Keratinocyte (primary cell): ENCODE measurements at regions not wholly inside any gene's neighbourhood (a gene's known extent, or its start where the extent isn't known, plus 50 kb on each side); places are given as distances from the start of the nearest gene placed in this dataset.

ENCODE experiments used
- DNase-seq: peaks from one replicate; pipeline ENCODE4 v3.0.0-alpha.2; 2011; ENCODE audit warnings: low read depth, missing footprints, low spot score
- FAIRE-seq: peaks from 2 replicates; lab custom pipeline; 2011; peaks lifted over from hg19 to GRCh38; lab: Jason Lieb, UNC
- H2AFZ ChIP-seq: 2 replicates; pipeline ENCODE4 v1.6.0; 2012; ENCODE audit warnings: low read length, control low read depth, inconsistent platforms; ENCODE audit not compliant: control insufficient read depth
- H3K27ac ChIP-seq: 2 replicates; pipeline ENCODE4 v1.5.1; 2011; ENCODE audit warnings: low read length; ENCODE audit not compliant: control insufficient read depth, insufficient read depth
- H3K27me3 ChIP-seq: 3 replicates; pipeline ENCODE4 v1.6.0; 2011; ENCODE audit warnings: low read length; ENCODE audit not compliant: control insufficient read depth, insufficient read depth; ENCODE audit errors: extremely low read depth
- H3K36me3 ChIP-seq, 2 experiments: 2 replicates in 1 of 2; 3 replicates in 1 of 2; pipeline ENCODE4 v1.5.1; 2011; ENCODE audit warnings: low read length in 2 of 2, mild to moderate bottlenecking in 1 of 2; ENCODE audit not compliant: control insufficient read depth in 2 of 2, insufficient read depth in 2 of 2; ENCODE audit errors: extremely low read depth in 1 of 2
- H3K4me1 ChIP-seq: 3 replicates; pipeline ENCODE4 v1.5.1; 2011; ENCODE audit warnings: low read length; ENCODE audit not compliant: control insufficient read depth, insufficient read depth; ENCODE audit errors: extremely low read depth
- H3K4me2 ChIP-seq: 3 replicates; pipeline ENCODE4 v1.6.0; 2011; ENCODE audit warnings: low read depth, low read length; ENCODE audit not compliant: control insufficient read depth, insufficient read depth; ENCODE audit errors: extremely low read depth
- H3K4me3 ChIP-seq, 3 experiments: fragments of 200-600 bp in 1 of 3; sonication (generic) in 1 of 3; 2 replicates in 2 of 3; 3 replicates in 1 of 3; pipeline ENCODE4 v1.5.1; 2011 to 2016; ENCODE audit warnings: low read length in 3 of 3, mild to moderate bottlenecking in 3 of 3, control low read depth in 2 of 3, inconsistent platforms in 1 of 3, low read depth in 1 of 3, mixed read lengths in 1 of 3, mixed run types in 1 of 3, moderate library complexity in 1 of 3; ENCODE audit not compliant: control insufficient read depth in 2 of 3, insufficient read depth in 2 of 3; ENCODE audit errors: extremely low read depth in 1 of 3
- H3K79me2 ChIP-seq: 2 replicates; pipeline ENCODE4 v1.6.0; 2012; ENCODE audit warnings: low read length; ENCODE audit not compliant: control insufficient read depth, insufficient read depth
- H3K9ac ChIP-seq: 3 replicates; pipeline ENCODE4 v1.6.0; 2011; ENCODE audit warnings: low read length; ENCODE audit not compliant: control insufficient read depth, insufficient read depth; ENCODE audit errors: extremely low read depth
- H3K9me1 ChIP-seq: 3 replicates; pipeline ENCODE4 v1.6.0; 2011; ENCODE audit warnings: low read length; ENCODE audit not compliant: control insufficient read depth, insufficient read depth; ENCODE audit errors: extremely low read depth
- H3K9me3 ChIP-seq: 2 replicates; pipeline ENCODE4 v1.5.1; 2012; ENCODE audit warnings: low read depth, low read length; ENCODE audit not compliant: control insufficient read depth
- H4K20me1 ChIP-seq: 3 replicates; pipeline ENCODE4 v1.6.0; 2011; ENCODE audit warnings: low read length; ENCODE audit not compliant: control insufficient read depth, insufficient read depth; ENCODE audit errors: extremely low read depth
- EZH2 ChIP-seq: IDR thresholded peaks from one replicate; pipeline ENCODE4 v1.6.1; 2012; ENCODE audit warnings: inconsistent platforms, mild to moderate bottlenecking, low read length, moderate library complexity
- dilution Hi-C: fragments of 300-500 bp; cut with MboI; formaldehyde crosslinking; loops from one replicate; pipeline ENCODE4 v1.7.0; 2020; ENCODE audit warnings: low sequenced_read_pairs; ENCODE audit not compliant: extremely low pct_ligation_motif_present
- TF ChIP-seq, protein P1 (sequence below), 3 experiments: IDR thresholded peaks in 1 of 3; conservative IDR thresholded peaks in 1 of 3; optimal IDR thresholded peaks in 1 of 3; 2 replicates in 2 of 3; 3 replicates in 1 of 3; pipeline versions ENCODE3 to v1.5.1; 2011; ENCODE audit warnings: low read length in 3 of 3, mild to moderate bottlenecking in 3 of 3, moderate library complexity in 2 of 3, control low read depth in 1 of 3, inconsistent platforms in 1 of 3; ENCODE audit not compliant: insufficient read depth in 2 of 3; ENCODE audit errors: extremely low read depth in 1 of 3

DNA sequence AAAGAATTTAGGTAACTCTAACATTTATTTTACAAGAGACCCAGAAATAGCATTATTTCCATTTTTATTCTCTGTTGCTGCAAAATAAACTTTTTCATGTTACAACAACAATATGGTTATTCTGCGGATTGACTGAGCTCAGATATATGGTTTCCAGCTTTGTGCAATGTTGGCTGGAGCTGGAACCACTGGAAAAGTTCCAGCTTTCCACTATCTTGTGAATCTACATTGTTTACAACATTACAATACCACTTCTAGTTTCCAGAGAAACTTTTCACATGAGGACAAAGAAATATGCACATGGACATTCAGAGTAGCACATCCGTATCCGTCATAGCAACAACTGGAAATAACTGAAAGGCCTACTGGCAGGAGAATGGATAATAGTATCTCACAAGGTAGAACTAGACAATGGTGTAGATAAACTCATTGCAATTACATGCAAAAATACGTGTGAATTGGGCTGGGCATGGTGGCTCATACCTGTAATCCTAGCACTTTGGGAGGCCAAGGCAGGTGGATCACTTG lies 436.1 kb upstream of the ADAMTS16 start:
- H3K9me1 ChIP-seq, result no peaks in the 10 kb centered on the region
- H3K4me2 ChIP-seq, result no peak overlapping the region
- no peaks in the 10 kb centered on the region for H3K36me3 ChIP-seq
- dilution Hi-C loops, result no loop called here
- TF ChIP-seq EZH2, result no peak
- TF ChIP-seq, protein P1, sequence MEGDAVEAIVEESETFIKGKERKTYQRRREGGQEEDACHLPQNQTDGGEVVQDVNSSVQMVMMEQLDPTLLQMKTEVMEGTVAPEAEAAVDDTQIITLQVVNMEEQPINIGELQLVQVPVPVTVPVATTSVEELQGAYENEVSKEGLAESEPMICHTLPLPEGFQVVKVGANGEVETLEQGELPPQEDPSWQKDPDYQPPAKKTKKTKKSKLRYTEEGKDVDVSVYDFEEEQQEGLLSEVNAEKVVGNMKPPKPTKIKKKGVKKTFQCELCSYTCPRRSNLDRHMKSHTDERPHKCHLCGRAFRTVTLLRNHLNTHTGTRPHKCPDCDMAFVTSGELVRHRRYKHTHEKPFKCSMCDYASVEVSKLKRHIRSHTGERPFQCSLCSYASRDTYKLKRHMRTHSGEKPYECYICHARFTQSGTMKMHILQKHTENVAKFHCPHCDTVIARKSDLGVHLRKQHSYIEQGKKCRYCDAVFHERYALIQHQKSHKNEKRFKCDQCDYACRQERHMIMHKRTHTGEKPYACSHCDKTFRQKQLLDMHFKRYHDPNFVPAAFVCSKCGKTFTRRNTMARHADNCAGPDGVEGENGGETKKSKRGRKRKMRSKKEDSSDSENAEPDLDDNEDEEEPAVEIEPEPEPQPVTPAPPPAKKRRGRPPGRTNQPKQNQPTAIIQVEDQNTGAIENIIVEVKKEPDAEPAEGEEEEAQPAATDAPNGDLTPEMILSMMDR (optimal IDR thresholded peaks at IDR 0.05 in 1 of 3, IDR thresholded peaks at IDR 0.05 in 1 of 3, conservative IDR thresholded peaks at IDR 0.05 in 1 of 3; ENCODE audit: extremely low read depth in 1 of 3, insufficient read depth in 2 of 3, low read length in 3 of 3), result no peak
- no peak for DNase-seq
- no peaks in the 10 kb centered on the region for H3K79me2 ChIP-seq
- no peak overlapping the region for H3K4me3 ChIP-seq
- no peak overlapping the region for H3K9ac ChIP-seq
- H2AFZ ChIP-seq, result no peak overlapping the region
- no peaks in the 10 kb centered on the region for H3K4me1 ChIP-seq
- H4K20me1 ChIP-seq, result no peaks in the 10 kb centered on the region
- FAIRE-seq, result no peak
- H3K27ac ChIP-seq, result no peak overlapping the region
- H3K27me3 ChIP-seq, result no peaks in the 10 kb centered on the region
- no peaks in the 10 kb centered on the region for H3K9me3 ChIP-seq

- Histone ChIP-seq H3K4me3 (no peak overlapping the region), H4K20me1 (no peaks in the 10 kb centered on the region), H3K4me1 (no peaks in the 10 kb centered on the region), H2AFZ (no peak overlapping the region), H3K36me3 (no peaks in the 10 kb centered on the region), H3K27ac (no peak overlapping the region), H3K27me3 (no peaks in the 10 kb centered on the region), H3K9me1 (no peaks in the 10 kb centered on the region), H3K4me2 (no peak overlapping the region), H3K79me2 (no peaks in the 10 kb centered on the region), H3K9me3 (no peaks in the 10 kb centered on the region), H3K9ac (no peak overlapping the region)
- TF ChIP-seq, protein P1 (optimal IDR thresholded peaks at IDR 0.05 in 1 of 3, IDR thresholded peaks at IDR 0.05 in 1 of 3, conservative IDR thresholded peaks at IDR 0.05 in 1 of 3; ENCODE audit: extremely low read depth in 1 of 3, insufficient read depth in 2 of 3, low read length in 3 of 3), result no peak
- no peak for TF ChIP-seq EZH2
- dilution Hi-C loops, result no loop called here
- DNase-seq, result no peak
- FAIRE-seq, result no peak
These were observed 435.2 kb upstream of the ADAMTS16 start for GRCh38 chr5:4704951-4705350.
